CD14-positive monocyte (primary cell): ENCODE measurements at regions not wholly inside any gene's neighbourhood (a gene's known extent, or its start where the extent isn't known, plus 50 kb on each side); places are given as distances from the start of the nearest gene placed in this dataset.

Experiments
- DNase-seq, 3 donors: peaks; one replicate each; pipeline ENCODE4 v3.0.0-alpha.2; 2011 to 2022
- H2AFZ ChIP-seq: 2 replicates; pipeline ENCODE4 v1.6.0; 2012; ENCODE audit warnings: mild to moderate bottlenecking, low read depth, low read length, inconsistent platforms; ENCODE audit not compliant: insufficient read depth, poor library complexity, severe bottlenecking
- H3K27ac ChIP-seq, 2 donors: 1 replicate in 1 of 2; 2 replicates in 1 of 2; pipeline ENCODE4 v1.5.1; 2012 to 2013; ENCODE audit warnings: low read length in 2 of 2, control low read depth in 1 of 2, inconsistent platforms in 1 of 2, low read depth in 1 of 2, mild to moderate bottlenecking in 1 of 2
- H3K27me3 ChIP-seq, 2 donors: one replicate each; pipeline versions ENCODE4 v1.6.0 to v1.6.1; 2011 to 2013; ENCODE audit warnings: low read length in 2 of 2; ENCODE audit not compliant: control insufficient read depth in 2 of 2, insufficient read depth in 2 of 2
- H3K36me3 ChIP-seq, 2 donors: replicated peaks in 1 of 2; 1 replicate in 1 of 2; 2 replicates in 1 of 2; pipeline versions ENCODE4 v1.5.1 to v1.6.1; 2012 to 2013; ENCODE audit warnings: low read length in 2 of 2, control low read depth in 1 of 2, inconsistent platforms in 1 of 2, mild to moderate bottlenecking in 1 of 2; ENCODE audit not compliant: insufficient read depth in 2 of 2, control insufficient read depth in 1 of 2
- H3K4me1 ChIP-seq, 2 donors: 1 replicate in 1 of 2; 2 replicates in 1 of 2; pipeline versions ENCODE4 v1.5.1 to v1.6.1; 2012 to 2013; ENCODE audit warnings: low read length in 2 of 2, control low read depth in 1 of 2, inconsistent platforms in 1 of 2, mild to moderate bottlenecking in 1 of 2, moderate library complexity in 1 of 2; ENCODE audit not compliant: insufficient read depth in 2 of 2, control insufficient read depth in 1 of 2
- H3K4me2 ChIP-seq: replicated peaks from 2 replicates; pipeline ENCODE3; 2012; ENCODE audit warnings: low read length, moderate library complexity, mild to moderate bottlenecking; ENCODE audit not compliant: poor library complexity, severe bottlenecking; ENCODE audit errors: extremely low read depth
- H3K4me3 ChIP-seq, 3 experiments: fragments of 200-600 bp in 1 of 3; sonication (generic) in 1 of 3; replicated peaks in 1 of 3; 1 replicate in 2 of 3; 2 replicates in 1 of 3; pipeline ENCODE4 v1.5.1; 2011 to 2013; ENCODE audit warnings: low read length in 3 of 3, mild to moderate bottlenecking in 3 of 3, control low read depth in 2 of 3, low read depth in 2 of 3, inconsistent platforms in 1 of 3, moderate library complexity in 1 of 3
- H3K79me2 ChIP-seq: 2 replicates; pipeline ENCODE4 v1.6.0; 2012; ENCODE audit warnings: mild to moderate bottlenecking, control low read depth, inconsistent platforms, low read length, moderate library complexity; ENCODE audit not compliant: insufficient read depth
- H3K9ac ChIP-seq: 2 replicates; pipeline ENCODE4 v1.6.0; 2017; ENCODE audit warnings: low read length, mild to moderate bottlenecking; ENCODE audit not compliant: insufficient read depth, poor library complexity, severe bottlenecking
- H3K9me3 ChIP-seq, 2 donors: replicated peaks in 1 of 2; 1 replicate in 1 of 2; 2 replicates in 1 of 2; pipeline versions ENCODE4 v1.5.1 to v1.6.1; 2012 to 2013; ENCODE audit warnings: low read length in 2 of 2, control low read depth in 1 of 2; ENCODE audit not compliant: control insufficient read depth in 1 of 2, insufficient read depth in 1 of 2
- H4K20me1 ChIP-seq: 2 replicates; pipeline ENCODE4 v1.6.0; 2012; ENCODE audit warnings: mild to moderate bottlenecking, low read length, control low read depth, moderate library complexity; ENCODE audit not compliant: insufficient read depth
- H3K27ac Mint-ChIP-seq, 7 donors: one replicate each; pipeline ENCODE4 v1.8.0; 2020; ENCODE audit warnings: mild to moderate bottlenecking in 7 of 7, mixed read lengths in 7 of 7, moderate library complexity in 6 of 7, inconsistent platforms in 2 of 7
- H3K27me3 Mint-ChIP-seq, 3 donors: one replicate each; pipeline ENCODE4 v1.8.0; 2021 to 2022; ENCODE audit warnings: low read depth in 3 of 3, mild to moderate bottlenecking in 3 of 3, mixed read lengths in 3 of 3, moderate library complexity in 3 of 3, inconsistent platforms in 1 of 3
- H3K36me3 Mint-ChIP-seq, 2 donors: one replicate each; pipeline ENCODE4 v1.8.0; 2020; ENCODE audit warnings: mixed read lengths in 2 of 2, inconsistent platforms in 1 of 2, mild to moderate bottlenecking in 1 of 2
- H3K4me1 Mint-ChIP-seq: one replicate; pipeline ENCODE4 v1.8.0; 2020; ENCODE audit warnings: mild to moderate bottlenecking, mixed read lengths
- H3K4me3 Mint-ChIP-seq, 2 donors: one replicate each; pipeline ENCODE4 v1.8.0; 2020; ENCODE audit warnings: mild to moderate bottlenecking in 2 of 2, mixed read lengths in 2 of 2, moderate library complexity in 1 of 2
- H3K9me3 Mint-ChIP-seq, 7 donors: one replicate each; pipeline ENCODE4 v1.8.0; 2020 to 2022; ENCODE audit warnings: mixed read lengths in 7 of 7, mild to moderate bottlenecking in 6 of 7, moderate library complexity in 6 of 7, inconsistent platforms in 2 of 7
- CTCF ChIP-seq: fragments of 200-600 bp; IDR thresholded peaks from one replicate; pipeline ENCODE4 v1.8.0; 2022; ENCODE audit warnings: antibody characterized with exemption, mild to moderate bottlenecking
- WGBS: methylation state at CpG from one replicate; pipeline ENCODE4 v1.1.5; 2013; ENCODE audit warnings: missing lambda C conversion rate; ENCODE audit not compliant: insufficient coverage; 5-methylcytosine and 5-hydroxymethylcytosine counted together
- intact Hi-C, 2 donors: fragments of 100-400 bp; cut with micrococcal nuclease; formaldehyde crosslinking; loops; one replicate each; pipeline versions ENCODE4 v1.15.0 to v1.15.1; 2023

DNA sequence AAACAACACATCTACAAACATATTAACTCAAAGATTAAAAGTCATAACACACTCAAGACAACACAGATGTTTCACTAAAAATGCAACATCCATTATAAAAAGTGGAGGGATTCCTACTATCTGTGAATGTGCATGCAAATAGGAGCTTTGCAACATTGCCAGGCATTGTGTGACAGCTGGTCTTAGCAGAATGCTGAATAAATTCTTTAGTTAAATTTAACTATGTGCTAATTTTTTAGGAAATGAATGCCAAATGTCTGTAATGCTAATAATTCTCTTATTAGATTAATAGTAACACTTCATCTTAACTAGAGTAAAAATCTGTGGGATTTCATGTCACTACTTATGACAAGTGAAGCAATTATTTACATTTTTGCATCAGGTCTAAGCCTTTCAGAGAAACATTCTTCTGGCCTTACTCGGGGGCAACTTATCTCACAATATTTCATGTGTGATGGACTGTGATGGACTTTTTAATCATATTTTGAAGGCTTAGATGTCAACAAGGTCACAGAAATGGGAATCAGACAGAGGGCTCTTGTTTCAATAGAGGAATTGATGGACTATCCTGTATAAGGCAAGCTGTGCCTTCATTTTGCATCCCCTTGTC, 524.6 kb upstream of the KCND2 start:
- H3K9ac ChIP-seq, result no peak overlapping the region
- no peak overlapping the region for H3K4me3 ChIP-seq
- intact Hi-C loops, result no loop called here
- H3K27me3 Mint-ChIP-seq, result no peaks in the 10 kb centered on the region
- no peak overlapping the region for H3K4me3 Mint-ChIP-seq
- H3K4me2 ChIP-seq, result no peak overlapping the region
- TF ChIP-seq CTCF, result no peak
- H3K9me3 ChIP-seq, result no peaks in the 10 kb centered on the region
- H3K27ac ChIP-seq, result no peak overlapping the region
- no peak overlapping the region for H3K27ac Mint-ChIP-seq
- H3K9me3 Mint-ChIP-seq, result no peaks in the 10 kb centered on the region
- H3K4me1 ChIP-seq, result no peaks in the 10 kb centered on the region
- no CpG with 5 or more reads among the region's 1 CpG for WGBS
- H3K36me3 ChIP-seq, result no peaks in the 10 kb centered on the region
- no peaks in the 10 kb centered on the region for H3K79me2 ChIP-seq
- no peaks in the 10 kb centered on the region for H4K20me1 ChIP-seq
- no peaks in the 10 kb centered on the region for H3K27me3 ChIP-seq
- no peaks in the 10 kb centered on the region for H3K4me1 Mint-ChIP-seq
- no peak for DNase-seq
- H3K36me3 Mint-ChIP-seq, result no peaks in the 10 kb centered on the region
- no peak overlapping the region for H2AFZ ChIP-seq

DNA sequence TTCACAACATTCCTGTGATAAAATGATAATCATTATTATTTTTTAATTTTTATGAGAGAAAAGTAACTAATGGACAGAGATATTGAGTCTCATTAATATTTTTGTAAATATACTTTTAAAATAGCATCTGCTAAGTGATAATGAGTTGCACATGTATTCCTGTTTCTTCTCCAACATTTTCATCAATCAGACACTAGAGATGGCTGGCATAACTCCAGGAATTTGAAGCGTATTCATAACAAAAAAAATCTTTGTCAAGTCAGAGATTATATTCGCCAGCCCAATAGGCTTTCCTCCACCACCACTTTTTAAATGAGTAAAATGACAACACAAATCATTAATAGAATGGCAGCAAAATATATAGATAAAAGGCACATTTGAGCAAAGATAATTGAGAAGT, 524.0 kb upstream of the KCND2 start:
- Mint-ChIP-seq H3K4me1 (no peaks in the 10 kb centered on the region), H3K36me3 (no peaks in the 10 kb centered on the region), H3K4me3 (no peak overlapping the region), H3K9me3 (no peaks in the 10 kb centered on the region), H3K27me3 (no peaks in the 10 kb centered on the region), H3K27ac (no peak overlapping the region)
- Histone ChIP-seq H3K4me3 (no peak overlapping the region), H3K27ac (no peak overlapping the region), H3K4me2 (no peak overlapping the region), H2AFZ (no peak overlapping the region), H3K36me3 (no peaks in the 10 kb centered on the region), H3K9ac (no peak overlapping the region), H3K27me3 (no peaks in the 10 kb centered on the region), H3K9me3 (no peaks in the 10 kb centered on the region), H3K4me1 (no peaks in the 10 kb centered on the region), H4K20me1 (no peaks in the 10 kb centered on the region), H3K79me2 (no peaks in the 10 kb centered on the region)
- DNase-seq, result no peak
- no peak for TF ChIP-seq CTCF
- intact Hi-C loops, result no loop called here
- no CpG with 5 or more reads among the region's 2 CpGs for WGBS
